ENCODE measurements at regions not wholly inside any gene's neighbourhood (a gene's known extent, or its start where the extent isn't known, plus 50 kb on each side); places are given as distances from the start of the nearest gene placed in this dataset.

DNA sequence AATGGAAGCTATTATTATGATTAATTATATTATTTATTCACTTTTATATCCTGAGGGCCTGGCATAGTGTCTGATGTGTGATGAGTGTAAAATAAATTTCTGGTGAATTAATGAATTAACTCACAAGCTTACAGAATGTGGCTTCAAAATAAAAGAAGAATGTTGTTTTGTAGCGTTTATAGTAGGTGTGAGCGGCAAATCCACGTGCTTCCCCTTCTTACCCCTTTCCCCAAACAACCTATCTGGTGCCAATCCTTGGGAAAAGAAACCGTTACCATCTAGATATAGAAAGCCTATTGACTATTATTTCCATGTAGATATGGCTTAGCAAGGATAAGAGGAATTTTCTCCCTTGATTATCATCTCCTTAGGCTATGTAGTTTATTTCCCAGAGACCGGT is 144.6 kb upstream of the CITED2 start (continued):
- TF ChIP-seq BRCA1 (IDR thresholded peaks at IDR 0.05) (no peak), BRCA1 (CRISPR knock-in tag; IDR thresholded peaks at IDR 0.05) (no peak), ZNF41 (CRISPR knock-in tag; conservative IDR thresholded peaks at IDR 0.05) (no peak), DMBX1 (CRISPR knock-in tag; IDR thresholded peaks at IDR 0.05; ENCODE audit: borderline replicate concordance) (0 out of 2 replicates have a peak, but pooled peaks have one; percentile 3), ZNF431 (CRISPR knock-in tag; IDR thresholded peaks at IDR 0.05) (no peak), ZNF197 (CRISPR knock-in tag; IDR thresholded peaks at IDR 0.05; ENCODE audit: low read depth) (0 out of 2 replicates have a peak, but pooled peaks have one; percentile 17), KDM2B (CRISPR knock-in tag; IDR thresholded peaks at IDR 0.05) (no peak), MTF1 (CRISPR knock-in tag; IDR thresholded peaks at IDR 0.05; ENCODE audit: borderline replicate concordance) (no peak), JUND (IDR thresholded peaks at IDR 0.05; ENCODE audit: borderline replicate concordance, low read depth, low read length) (no peak), JUND (tag; IDR thresholded peaks at IDR 0.05; ENCODE audit: borderline replicate concordance, low read depth, low read length) (no peak), ERF (CRISPR knock-in tag; IDR thresholded peaks at IDR 0.05) (no peak)
- TF ChIP-seq, protein P1, sequence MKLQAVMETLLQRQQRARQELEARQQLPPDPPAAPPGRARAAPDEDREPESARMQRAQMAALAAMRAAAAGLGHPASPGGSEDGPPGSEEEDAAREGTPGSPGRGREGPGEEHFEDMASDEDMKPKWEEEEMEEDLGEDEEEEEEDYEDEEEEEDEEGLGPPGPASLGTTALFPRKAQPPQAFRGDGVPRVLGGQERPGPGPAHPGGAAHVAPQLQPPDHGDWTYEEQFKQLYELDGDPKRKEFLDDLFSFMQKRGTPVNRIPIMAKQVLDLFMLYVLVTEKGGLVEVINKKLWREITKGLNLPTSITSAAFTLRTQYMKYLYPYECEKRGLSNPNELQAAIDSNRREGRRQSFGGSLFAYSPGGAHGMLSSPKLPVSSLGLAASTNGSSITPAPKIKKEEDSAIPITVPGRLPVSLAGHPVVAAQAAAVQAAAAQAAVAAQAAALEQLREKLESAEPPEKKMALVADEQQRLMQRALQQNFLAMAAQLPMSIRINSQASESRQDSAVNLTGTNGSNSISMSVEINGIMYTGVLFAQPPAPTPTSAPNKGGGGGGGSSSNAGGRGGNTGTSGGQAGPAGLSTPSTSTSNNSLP (IDR thresholded peaks at IDR 0.05; ENCODE audit: borderline replicate concordance, low read depth, low read length), result no peak
- TF ChIP-seq, protein P2, sequence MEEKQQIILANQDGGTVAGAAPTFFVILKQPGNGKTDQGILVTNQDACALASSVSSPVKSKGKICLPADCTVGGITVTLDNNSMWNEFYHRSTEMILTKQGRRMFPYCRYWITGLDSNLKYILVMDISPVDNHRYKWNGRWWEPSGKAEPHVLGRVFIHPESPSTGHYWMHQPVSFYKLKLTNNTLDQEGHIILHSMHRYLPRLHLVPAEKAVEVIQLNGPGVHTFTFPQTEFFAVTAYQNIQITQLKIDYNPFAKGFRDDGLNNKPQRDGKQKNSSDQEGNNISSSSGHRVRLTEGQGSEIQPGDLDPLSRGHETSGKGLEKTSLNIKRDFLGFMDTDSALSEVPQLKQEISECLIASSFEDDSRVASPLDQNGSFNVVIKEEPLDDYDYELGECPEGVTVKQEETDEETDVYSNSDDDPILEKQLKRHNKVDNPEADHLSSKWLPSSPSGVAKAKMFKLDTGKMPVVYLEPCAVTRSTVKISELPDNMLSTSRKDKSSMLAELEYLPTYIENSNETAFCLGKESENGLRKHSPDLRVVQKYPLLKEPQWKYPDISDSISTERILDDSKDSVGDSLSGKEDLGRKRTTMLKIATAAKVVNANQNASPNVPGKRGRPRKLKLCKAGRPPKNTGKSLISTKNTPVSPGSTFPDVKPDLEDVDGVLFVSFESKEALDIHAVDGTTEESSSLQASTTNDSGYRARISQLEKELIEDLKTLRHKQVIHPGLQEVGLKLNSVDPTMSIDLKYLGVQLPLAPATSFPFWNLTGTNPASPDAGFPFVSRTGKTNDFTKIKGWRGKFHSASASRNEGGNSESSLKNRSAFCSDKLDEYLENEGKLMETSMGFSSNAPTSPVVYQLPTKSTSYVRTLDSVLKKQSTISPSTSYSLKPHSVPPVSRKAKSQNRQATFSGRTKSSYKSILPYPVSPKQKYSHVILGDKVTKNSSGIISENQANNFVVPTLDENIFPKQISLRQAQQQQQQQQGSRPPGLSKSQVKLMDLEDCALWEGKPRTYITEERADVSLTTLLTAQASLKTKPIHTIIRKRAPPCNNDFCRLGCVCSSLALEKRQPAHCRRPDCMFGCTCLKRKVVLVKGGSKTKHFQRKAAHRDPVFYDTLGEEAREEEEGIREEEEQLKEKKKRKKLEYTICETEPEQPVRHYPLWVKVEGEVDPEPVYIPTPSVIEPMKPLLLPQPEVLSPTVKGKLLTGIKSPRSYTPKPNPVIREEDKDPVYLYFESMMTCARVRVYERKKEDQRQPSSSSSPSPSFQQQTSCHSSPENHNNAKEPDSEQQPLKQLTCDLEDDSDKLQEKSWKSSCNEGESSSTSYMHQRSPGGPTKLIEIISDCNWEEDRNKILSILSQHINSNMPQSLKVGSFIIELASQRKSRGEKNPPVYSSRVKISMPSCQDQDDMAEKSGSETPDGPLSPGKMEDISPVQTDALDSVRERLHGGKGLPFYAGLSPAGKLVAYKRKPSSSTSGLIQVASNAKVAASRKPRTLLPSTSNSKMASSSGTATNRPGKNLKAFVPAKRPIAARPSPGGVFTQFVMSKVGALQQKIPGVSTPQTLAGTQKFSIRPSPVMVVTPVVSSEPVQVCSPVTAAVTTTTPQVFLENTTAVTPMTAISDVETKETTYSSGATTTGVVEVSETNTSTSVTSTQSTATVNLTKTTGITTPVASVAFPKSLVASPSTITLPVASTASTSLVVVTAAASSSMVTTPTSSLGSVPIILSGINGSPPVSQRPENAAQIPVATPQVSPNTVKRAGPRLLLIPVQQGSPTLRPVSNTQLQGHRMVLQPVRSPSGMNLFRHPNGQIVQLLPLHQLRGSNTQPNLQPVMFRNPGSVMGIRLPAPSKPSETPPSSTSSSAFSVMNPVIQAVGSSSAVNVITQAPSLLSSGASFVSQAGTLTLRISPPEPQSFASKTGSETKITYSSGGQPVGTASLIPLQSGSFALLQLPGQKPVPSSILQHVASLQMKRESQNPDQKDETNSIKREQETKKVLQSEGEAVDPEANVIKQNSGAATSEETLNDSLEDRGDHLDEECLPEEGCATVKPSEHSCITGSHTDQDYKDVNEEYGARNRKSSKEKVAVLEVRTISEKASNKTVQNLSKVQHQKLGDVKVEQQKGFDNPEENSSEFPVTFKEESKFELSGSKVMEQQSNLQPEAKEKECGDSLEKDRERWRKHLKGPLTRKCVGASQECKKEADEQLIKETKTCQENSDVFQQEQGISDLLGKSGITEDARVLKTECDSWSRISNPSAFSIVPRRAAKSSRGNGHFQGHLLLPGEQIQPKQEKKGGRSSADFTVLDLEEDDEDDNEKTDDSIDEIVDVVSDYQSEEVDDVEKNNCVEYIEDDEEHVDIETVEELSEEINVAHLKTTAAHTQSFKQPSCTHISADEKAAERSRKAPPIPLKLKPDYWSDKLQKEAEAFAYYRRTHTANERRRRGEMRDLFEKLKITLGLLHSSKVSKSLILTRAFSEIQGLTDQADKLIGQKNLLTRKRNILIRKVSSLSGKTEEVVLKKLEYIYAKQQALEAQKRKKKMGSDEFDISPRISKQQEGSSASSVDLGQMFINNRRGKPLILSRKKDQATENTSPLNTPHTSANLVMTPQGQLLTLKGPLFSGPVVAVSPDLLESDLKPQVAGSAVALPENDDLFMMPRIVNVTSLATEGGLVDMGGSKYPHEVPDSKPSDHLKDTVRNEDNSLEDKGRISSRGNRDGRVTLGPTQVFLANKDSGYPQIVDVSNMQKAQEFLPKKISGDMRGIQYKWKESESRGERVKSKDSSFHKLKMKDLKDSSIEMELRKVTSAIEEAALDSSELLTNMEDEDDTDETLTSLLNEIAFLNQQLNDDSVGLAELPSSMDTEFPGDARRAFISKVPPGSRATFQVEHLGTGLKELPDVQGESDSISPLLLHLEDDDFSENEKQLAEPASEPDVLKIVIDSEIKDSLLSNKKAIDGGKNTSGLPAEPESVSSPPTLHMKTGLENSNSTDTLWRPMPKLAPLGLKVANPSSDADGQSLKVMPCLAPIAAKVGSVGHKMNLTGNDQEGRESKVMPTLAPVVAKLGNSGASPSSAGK (IDR thresholded peaks at IDR 0.05), result peak; percentile 65; the same call in 1 of the 2 replicates
- TF ChIP-seq, protein P3, sequence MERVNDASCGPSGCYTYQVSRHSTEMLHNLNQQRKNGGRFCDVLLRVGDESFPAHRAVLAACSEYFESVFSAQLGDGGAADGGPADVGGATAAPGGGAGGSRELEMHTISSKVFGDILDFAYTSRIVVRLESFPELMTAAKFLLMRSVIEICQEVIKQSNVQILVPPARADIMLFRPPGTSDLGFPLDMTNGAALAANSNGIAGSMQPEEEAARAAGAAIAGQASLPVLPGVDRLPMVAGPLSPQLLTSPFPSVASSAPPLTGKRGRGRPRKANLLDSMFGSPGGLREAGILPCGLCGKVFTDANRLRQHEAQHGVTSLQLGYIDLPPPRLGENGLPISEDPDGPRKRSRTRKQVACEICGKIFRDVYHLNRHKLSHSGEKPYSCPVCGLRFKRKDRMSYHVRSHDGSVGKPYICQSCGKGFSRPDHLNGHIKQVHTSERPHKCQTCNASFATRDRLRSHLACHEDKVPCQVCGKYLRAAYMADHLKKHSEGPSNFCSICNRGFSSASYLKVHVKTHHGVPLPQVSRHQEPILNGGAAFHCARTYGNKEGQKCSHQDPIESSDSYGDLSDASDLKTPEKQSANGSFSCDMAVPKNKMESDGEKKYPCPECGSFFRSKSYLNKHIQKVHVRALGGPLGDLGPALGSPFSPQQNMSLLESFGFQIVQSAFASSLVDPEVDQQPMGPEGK (CRISPR knock-in tag; IDR thresholded peaks at IDR 0.05; ENCODE audit: borderline replicate concordance), result no peak

Measured in K562 (cell line).